ENCODE measurements at regions not wholly inside any gene's neighbourhood (a gene's known extent, or its start where the extent isn't known, plus 50 kb on each side); places are given as distances from the start of the nearest gene placed in this dataset.

DNA sequence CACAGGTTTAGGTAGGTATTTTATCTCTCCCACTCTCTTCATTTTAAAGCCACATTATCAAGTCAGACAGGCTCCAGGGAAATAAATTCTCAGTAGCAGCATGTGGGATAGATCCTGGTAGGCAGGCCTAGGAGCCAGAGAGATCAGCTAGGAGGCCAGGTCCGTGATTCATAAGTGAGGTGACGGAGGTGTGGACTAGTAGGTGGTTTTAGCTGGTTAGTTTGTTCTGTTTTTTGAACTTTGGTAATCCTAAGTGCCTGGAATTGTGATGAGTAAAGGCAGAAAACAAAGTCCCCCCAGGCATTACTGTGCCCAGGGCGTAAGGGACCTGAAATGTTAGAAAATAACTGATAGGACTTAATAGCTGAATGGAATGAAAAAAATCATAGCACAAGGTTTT, 53.6 kb upstream of the E2F3 start:
- Histone ChIP-seq H3K4me3 (ENCODE audit: low read depth, low read length, poor library complexity, severe bottlenecking) (no peak overlapping the region), H3F3A (ENCODE audit: insufficient read depth, low read length) (no peaks in the 10 kb centered on the region), H3K9me3 (ENCODE audit: low read length) (no peaks in the 10 kb centered on the region), H3K27ac (ENCODE audit: low read depth, low read length, poor library complexity, severe bottlenecking) (no peak overlapping the region), H3K4me1 (ENCODE audit: insufficient read depth, low read length, severe bottlenecking) (no peaks in the 10 kb centered on the region), H2AFZ (ENCODE audit: low read length) (no peak overlapping the region), H3K9ac (ENCODE audit: low read length) (no peak overlapping the region), H3K4me2 (ENCODE audit: low read length) (no peak overlapping the region), H3K79me2 (ENCODE audit: insufficient read depth, low read length) (no peaks in the 10 kb centered on the region), H3K36me3 (ENCODE audit: insufficient read depth, low read length) (no peaks in the 10 kb centered on the region), H4K20me1 (ENCODE audit: insufficient read depth, low read length) (no peaks in the 10 kb centered on the region), H3K27me3 (ENCODE audit: insufficient read depth, low read length) (no peaks in the 10 kb centered on the region; the same call in 1 of the 2 replicates), H3K9me2 (ENCODE audit: low read depth, low read length) (no peaks in the 10 kb centered on the region)
- no peak for TF ChIP-seq CTCF (IDR thresholded peaks at IDR 0.05; ENCODE audit: low read length)
- TF ChIP-seq EZH2 (IDR thresholded peaks at IDR 0.05; ENCODE audit: borderline replicate concordance, low read length): no peak

DNA sequence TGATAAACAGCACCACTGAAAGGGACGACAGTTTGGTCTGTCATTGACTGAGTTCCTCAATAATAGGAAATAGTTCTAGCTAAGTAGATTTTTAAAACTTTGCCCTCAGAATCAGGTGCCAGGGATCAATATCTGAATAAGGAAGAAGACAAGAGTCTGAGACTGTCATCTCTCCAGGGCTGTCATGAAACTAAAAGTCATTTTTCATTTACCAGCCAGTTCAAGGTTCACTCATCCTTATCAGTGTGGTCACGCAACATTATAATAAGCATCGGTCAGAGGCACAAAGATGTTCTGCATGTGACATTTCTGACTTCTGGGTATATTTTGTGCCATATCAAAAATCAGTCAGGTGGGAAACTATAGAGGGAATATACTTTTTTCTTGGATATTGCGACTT, 52.5 kb upstream of the E2F3 start:
- Histone ChIP-seq H3K27me3 (ENCODE audit: insufficient read depth, low read length) (no peaks in the 10 kb centered on the region; the same call in 1 of the 2 replicates), H3K9me3 (ENCODE audit: low read length) (no peaks in the 10 kb centered on the region), H3K9me2 (ENCODE audit: low read depth, low read length) (no peaks in the 10 kb centered on the region), H3K36me3 (ENCODE audit: insufficient read depth, low read length) (no peaks in the 10 kb centered on the region), H3K27ac (ENCODE audit: low read depth, low read length, poor library complexity, severe bottlenecking) (no peak overlapping the region), H2AFZ (ENCODE audit: low read length) (no peak overlapping the region), H4K20me1 (ENCODE audit: insufficient read depth, low read length) (no peaks in the 10 kb centered on the region), H3F3A (ENCODE audit: insufficient read depth, low read length) (no peaks in the 10 kb centered on the region), H3K4me3 (ENCODE audit: low read depth, low read length, poor library complexity, severe bottlenecking) (no peak overlapping the region), H3K79me2 (ENCODE audit: insufficient read depth, low read length) (no peaks in the 10 kb centered on the region), H3K9ac (ENCODE audit: low read length) (no peak overlapping the region), H3K4me2 (ENCODE audit: low read length) (no peak overlapping the region), H3K4me1 (ENCODE audit: insufficient read depth, low read length, severe bottlenecking) (no peaks in the 10 kb centered on the region)
- TF ChIP-seq EZH2 (IDR thresholded peaks at IDR 0.05; ENCODE audit: borderline replicate concordance, low read length): no peak
- no peak for TF ChIP-seq CTCF (IDR thresholded peaks at IDR 0.05; ENCODE audit: low read length)

GRCh38 chr6:20350215-20350614, 51.5 kb upstream of the E2F3 start:
- Histone ChIP-seq H4K20me1 (ENCODE audit: insufficient read depth, low read length) (no peaks in the 10 kb centered on the region), H3K27ac (ENCODE audit: low read depth, low read length, poor library complexity, severe bottlenecking) (no peak overlapping the region), H3K27me3 (ENCODE audit: insufficient read depth, low read length) (no peaks in the 10 kb centered on the region; the same call in 1 of the 2 replicates), H3K9ac (ENCODE audit: low read length) (no peak overlapping the region), H3K36me3 (ENCODE audit: insufficient read depth, low read length) (no peaks in the 10 kb centered on the region), H3K4me3 (ENCODE audit: low read depth, low read length, poor library complexity, severe bottlenecking) (no peak overlapping the region), H3K9me3 (ENCODE audit: low read length) (no peaks in the 10 kb centered on the region), H3K9me2 (ENCODE audit: low read depth, low read length) (no peaks in the 10 kb centered on the region), H2AFZ (ENCODE audit: low read length) (no peak overlapping the region), H3F3A (ENCODE audit: insufficient read depth, low read length) (no peaks in the 10 kb centered on the region), H3K79me2 (ENCODE audit: insufficient read depth, low read length) (no peaks in the 10 kb centered on the region), H3K4me1 (ENCODE audit: insufficient read depth, low read length, severe bottlenecking) (no peaks in the 10 kb centered on the region), H3K4me2 (ENCODE audit: low read length) (no peak overlapping the region)
- TF ChIP-seq EZH2 (IDR thresholded peaks at IDR 0.05; ENCODE audit: borderline replicate concordance, low read length): no peak
- TF ChIP-seq CTCF (IDR thresholded peaks at IDR 0.05; ENCODE audit: low read length): no peak
